ENCODE measurements at regions not wholly inside any gene's neighbourhood (a gene's known extent, or its start where the extent isn't known, plus 50 kb on each side); places are given as distances from the start of the nearest gene placed in this dataset.

- TF ChIP-seq ZBTB8A (tag by site-specific recombination; IDR thresholded peaks at IDR 0.05) (no peak), CTCF (tag by site-specific recombination; IDR thresholded peaks at IDR 0.05) (no peak)
These were observed 783.4 kb upstream of the ARGLU1 start for GRCh38 chr13:107351305-107351704.
